A549 (cell line): ENCODE measurements at regions not wholly inside any gene's neighbourhood (a gene's known extent, or its start where the extent isn't known, plus 50 kb on each side); places are given as distances from the start of the nearest gene placed in this dataset.

ENCODE experiments used
- ATAC-seq, 2 experiments: fragments of 200-7000 bp in 1 of 2; fragments of >200 bp in 1 of 2; cut with Nextera tagmentation in 1 of 2; cut with Tn5 transposase in 1 of 2; 3 replicates each; pipeline versions ENCODE4 v1.8.0 to v1.9.1; 2018 to 2020; ENCODE audit warnings: mild to moderate bottlenecking in 1 of 2, moderate library complexity in 1 of 2
- CTCF ChIA-PET: fragments of 300-600 bp; sonication (Branson Sonifier 250); formaldehyde crosslinking; extraction: SDS; loops from one replicate; lab custom pipeline; 2021; ENCODE audit warnings: antibody characterized with exemption, inconsistent platforms; lab: Yijun Ruan, JAX
- POLR2A ChIA-PET: fragments of 350-600 bp; formaldehyde crosslinking; extraction: SDS; loops from one replicate; lab custom pipeline; 2021; ENCODE audit warnings: antibody characterized with exemption, inconsistent platforms; lab: Yijun Ruan, JAX
- DNase-seq, 2 experiments: peaks; one replicate each; pipeline versions ENCODE4 v3.0.0 to v3.0.0-alpha.2; 2011 to 2016; ENCODE audit warnings: low read depth in 1 of 2, low spot score in 1 of 2
- FAIRE-seq: peaks from 2 replicates; lab custom pipeline; 2011; peaks lifted over from hg19 to GRCh38; lab: Jason Lieb, UNC
- H3K27ac ChIP-seq, 2 experiments: fragments of >200 bp; sonication (Bioruptor Twin); formaldehyde crosslinking; 3 replicates each; pipeline ENCODE4 v1.5.1; 2016 to 2017
- H3K4me1 ChIP-seq: fragments of >200 bp; sonication (Bioruptor Twin); formaldehyde crosslinking; 3 replicates; pipeline ENCODE4 v1.6.1; 2016
- H3K4me2 ChIP-seq: fragments of >200 bp; sonication (Bioruptor Twin); formaldehyde crosslinking; 3 replicates; pipeline ENCODE4 v1.6.1; 2016
- H3K4me3 ChIP-seq: fragments of >200 bp; sonication (Bioruptor Twin); formaldehyde crosslinking; 3 replicates; pipeline ENCODE4 v1.5.1; 2016
- H3K9me3 ChIP-seq: fragments of >200 bp; sonication (Bioruptor Twin); formaldehyde crosslinking; 3 replicates; pipeline ENCODE4 v1.6.1; 2016
- ATOH8 ChIP-seq: fragments of 250-450 bp; sonication (Bioruptor Pico); IDR thresholded peaks from 2 replicates; pipeline ENCODE4 v1.5.0; 2020; ENCODE audit warnings: low read depth, mild to moderate bottlenecking, moderate library complexity
- CEBPB ChIP-seq, 2 experiments: fragments of >200 bp in 1 of 2; sonication (Bioruptor Twin) in 1 of 2; formaldehyde crosslinking in 1 of 2; IDR thresholded peaks; 2 replicates each; pipeline ENCODE4 v1.6.1; 2012 to 2016
- CTCF ChIP-seq: fragments of >200 bp; sonication (Bioruptor Twin); formaldehyde crosslinking; IDR thresholded peaks from 3 replicates; pipeline ENCODE4 v1.5.1; 2016
- EHMT2 ChIP-seq: fragments of 200-600 bp; sonication (generic); IDR thresholded peaks from 2 replicates; pipeline ENCODE4 v1.6.1; 2016; ENCODE audit warnings: antibody characterized with exemption, low read depth, mild to moderate bottlenecking, moderate library complexity
- FOSB ChIP-seq: fragments of 250-450 bp; sonication (Bioruptor Pico); IDR thresholded peaks from 2 replicates; pipeline ENCODE4 v1.5.0; 2020; ENCODE audit warnings: mild to moderate bottlenecking, moderate library complexity
- FOSL2 ChIP-seq, 2 experiments: fragments of 450-650 bp in 1 of 2; fragments of >200 bp in 1 of 2; sonication (Bioruptor Twin) in 1 of 2; formaldehyde crosslinking; IDR thresholded peaks; 2 replicates each; pipeline versions ENCODE4 v1.5.0 to v1.6.1; 2016 to 2020; ENCODE audit warnings: mild to moderate bottlenecking in 1 of 2, moderate library complexity in 1 of 2
- FOXS1 ChIP-seq: fragments of 250-450 bp; sonication (Bioruptor Pico); IDR thresholded peaks from 2 replicates; pipeline ENCODE4 v1.5.0; 2020; ENCODE audit warnings: mild to moderate bottlenecking, moderate library complexity
- HDAC2 ChIP-seq: fragments of 200-600 bp; sonication (generic); IDR thresholded peaks from 2 replicates; pipeline ENCODE4 v1.6.1; 2016
- HES2 ChIP-seq: fragments of >200 bp; sonication (Bioruptor Twin); formaldehyde crosslinking; IDR thresholded peaks from 2 replicates; pipeline ENCODE4 v1.6.1; 2016
- HMGXB4 ChIP-seq: fragments of 250-450 bp; sonication (Bioruptor Pico); IDR thresholded peaks from 2 replicates; pipeline ENCODE4 v1.5.0; 2021; ENCODE audit warnings: mild to moderate bottlenecking, moderate library complexity, borderline replicate concordance
- HOXA7 ChIP-seq: fragments of 250-450 bp; sonication (Bioruptor Pico); IDR thresholded peaks from 2 replicates; pipeline ENCODE4 v1.5.0; 2020; ENCODE audit warnings: mild to moderate bottlenecking, moderate library complexity
- HOXB13 ChIP-seq: fragments of 250-450 bp; sonication (Bioruptor Pico); IDR thresholded peaks from 2 replicates; pipeline ENCODE4 v1.5.0; 2020; ENCODE audit warnings: low read depth, mild to moderate bottlenecking, moderate library complexity
- HOXB5 ChIP-seq: fragments of 250-450 bp; sonication (Bioruptor Pico); IDR thresholded peaks from 2 replicates; pipeline ENCODE4 v1.5.0; 2020; ENCODE audit warnings: mild to moderate bottlenecking, moderate library complexity
- JUNB ChIP-seq: fragments of >200 bp; sonication (Bioruptor Twin); formaldehyde crosslinking; IDR thresholded peaks from 2 replicates; pipeline ENCODE4 v1.6.1; 2016
- KDM1A ChIP-seq: fragments of 200-600 bp; sonication (generic); IDR thresholded peaks from 2 replicates; pipeline ENCODE4 v1.6.1; 2016; ENCODE audit warnings: low read depth, mild to moderate bottlenecking
- MAFK ChIP-seq: fragments of 450-650 bp; IDR thresholded peaks from 2 replicates; pipeline ENCODE4 v1.6.1; 2014; ENCODE audit not compliant: partially characterized antibody
- MAZ ChIP-seq: fragments of 150-350 bp; IDR thresholded peaks from 2 replicates; pipeline ENCODE4 v1.6.1; 2014; ENCODE audit warnings: antibody characterized with exemption, low read depth, low read length, borderline replicate concordance
- MYC ChIP-seq: IDR thresholded peaks from 2 replicates; pipeline ENCODE4 v1.6.1; 2012; ENCODE audit warnings: mild to moderate bottlenecking, inconsistent platforms, low read length, improper control_type of control experiment, borderline replicate concordance
- NR3C1 ChIP-seq: fragments of >200 bp; sonication (Bioruptor Twin); formaldehyde crosslinking; IDR thresholded peaks from 3 replicates; pipeline ENCODE4 v1.6.1; 2017
- POLR2A ChIP-seq: IDR thresholded peaks from 2 replicates; pipeline ENCODE4 v1.6.1; 2012; ENCODE audit warnings: mild to moderate bottlenecking, low read length
- RAD21 ChIP-seq, 2 experiments: fragments of >200 bp in 1 of 2; sonication (Bioruptor Twin) in 1 of 2; formaldehyde crosslinking in 1 of 2; IDR thresholded peaks in 1 of 2; conservative IDR thresholded peaks in 1 of 2; 2 replicates in 1 of 2; 3 replicates in 1 of 2; pipeline ENCODE4 v1.6.1; 2012 to 2018; ENCODE audit warnings: inconsistent platforms in 1 of 2
- RARB ChIP-seq: fragments of 250-450 bp; sonication (Bioruptor Pico); IDR thresholded peaks from 2 replicates; pipeline ENCODE4 v1.8.0; 2021; ENCODE audit warnings: mild to moderate bottlenecking, moderate library complexity
- SREBF2 ChIP-seq: fragments of 450-650 bp; IDR thresholded peaks from 2 replicates; pipeline ENCODE4 v1.6.1; 2014; ENCODE audit warnings: mild to moderate bottlenecking, moderate library complexity
- ZC3H11A ChIP-seq: fragments of 450-650 bp; IDR thresholded peaks from 2 replicates; pipeline ENCODE4 v1.6.1; 2014; ENCODE audit warnings: antibody characterized with exemption, mild to moderate bottlenecking
- ZFP36 ChIP-seq: fragments of 450-650 bp; IDR thresholded peaks from 2 replicates; pipeline ENCODE4 v1.6.1; 2014; ENCODE audit warnings: borderline replicate concordance; ENCODE audit not compliant: partially characterized antibody
- WGBS: methylation state at CpG from one replicate; pipeline ENCODE4 v1.1.6; 2017; ENCODE audit errors: missing lambda C conversion rate; 5-methylcytosine and 5-hydroxymethylcytosine counted together
- TF ChIP-seq, protein P1 (sequence below): fragments of >200 bp; sonication (Bioruptor Twin); formaldehyde crosslinking; IDR thresholded peaks from 3 replicates; pipeline ENCODE4 v1.6.1; 2016

DNA sequence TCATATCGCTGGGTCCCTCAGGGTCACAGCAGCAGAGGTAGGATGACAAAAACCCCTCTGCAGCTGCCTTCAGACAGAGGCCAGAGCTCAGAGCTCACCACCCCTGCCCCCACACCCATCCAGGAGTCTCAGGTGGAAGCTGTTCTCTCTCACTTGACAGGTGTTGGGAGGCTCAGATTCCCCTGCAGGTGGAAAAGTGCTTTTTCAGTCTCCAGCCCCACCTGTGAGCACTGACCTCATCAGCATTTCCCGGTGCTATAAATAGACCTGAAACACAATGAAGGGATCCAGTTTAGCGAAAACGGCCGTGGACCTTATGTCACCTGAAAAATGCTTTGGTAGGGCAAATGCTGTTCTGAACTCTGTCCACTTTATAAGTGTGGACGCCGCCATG, 254.9 kb downstream of the NDUFA10 start:
- ATAC-seq (no peak), FAIRE-seq (no peak)
- WGBS: 62% methylated on average over 6 of the region's 7 CpGs
- peaks cover 19% of the 10 kb centered on the region for H3K9me3 ChIP-seq
- H3K4me3 ChIP-seq: no peak overlapping the region
- no peaks in the 10 kb centered on the region for H3K4me1 ChIP-seq
- TF ChIP-seq ZFP36 (no peak), KDM1A (no peak), ZC3H11A (no peak), CTCF (no peak), ATOH8 (CRISPR knock-in tag) (no peak), EHMT2 (no peak), FOSB (CRISPR knock-in tag) (no peak), HOXB5 (CRISPR knock-in tag) (no peak)
- TF ChIP-seq, protein P1, sequence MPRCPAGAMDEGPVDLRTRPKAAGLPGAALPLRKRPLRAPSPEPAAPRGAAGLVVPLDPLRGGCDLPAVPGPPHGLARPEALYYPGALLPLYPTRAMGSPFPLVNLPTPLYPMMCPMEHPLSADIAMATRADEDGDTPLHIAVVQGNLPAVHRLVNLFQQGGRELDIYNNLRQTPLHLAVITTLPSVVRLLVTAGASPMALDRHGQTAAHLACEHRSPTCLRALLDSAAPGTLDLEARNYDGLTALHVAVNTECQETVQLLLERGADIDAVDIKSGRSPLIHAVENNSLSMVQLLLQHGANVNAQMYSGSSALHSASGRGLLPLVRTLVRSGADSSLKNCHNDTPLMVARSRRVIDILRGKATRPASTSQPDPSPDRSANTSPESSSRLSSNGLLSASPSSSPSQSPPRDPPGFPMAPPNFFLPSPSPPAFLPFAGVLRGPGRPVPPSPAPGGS: no peak
- TF ChIP-seq, all 56 proteins: peak for 0
- no peak for DNase-seq
- no peak overlapping the region for H3K4me2 ChIP-seq
- ChIA-PET CTCF (no interaction called here), POLR2A (no interaction called here)
- no peak overlapping the region for H3K27ac ChIP-seq

- Histone ChIP-seq H3K4me1 (no peaks in the 10 kb centered on the region), H3K4me3 (no peak overlapping the region), H3K9me3 (peaks cover 19% of the 10 kb centered on the region), H3K4me2 (no peak overlapping the region), H3K27ac (no peak overlapping the region)
- ChIA-PET CTCF (no interaction called here), POLR2A (no interaction called here)
- ATAC-seq: no peak
- 66% methylated on average over 18 of the region's 18 CpGs for WGBS
- DNase-seq: no peak
- TF ChIP-seq RAD21 (conservative IDR thresholded peaks at IDR 0.05 in 1 of 2, IDR thresholded peaks at IDR 0.05 in 1 of 2) (no peak), HOXA7 (CRISPR knock-in tag) (no peak), RARB (CRISPR knock-in tag) (no peak), NR3C1 (no peak), HOXB5 (CRISPR knock-in tag) (no peak), MYC (no peak), CEBPB (IDR thresholded peaks at IDR 0.05) (no peak), SREBF2 (no peak), MAFK (peak; percentile 9)
- no peak for FAIRE-seq
Observed at GRCh38 chr2:239769554-239770245, 255.4 kb downstream of the NDUFA10 start.

DNA sequence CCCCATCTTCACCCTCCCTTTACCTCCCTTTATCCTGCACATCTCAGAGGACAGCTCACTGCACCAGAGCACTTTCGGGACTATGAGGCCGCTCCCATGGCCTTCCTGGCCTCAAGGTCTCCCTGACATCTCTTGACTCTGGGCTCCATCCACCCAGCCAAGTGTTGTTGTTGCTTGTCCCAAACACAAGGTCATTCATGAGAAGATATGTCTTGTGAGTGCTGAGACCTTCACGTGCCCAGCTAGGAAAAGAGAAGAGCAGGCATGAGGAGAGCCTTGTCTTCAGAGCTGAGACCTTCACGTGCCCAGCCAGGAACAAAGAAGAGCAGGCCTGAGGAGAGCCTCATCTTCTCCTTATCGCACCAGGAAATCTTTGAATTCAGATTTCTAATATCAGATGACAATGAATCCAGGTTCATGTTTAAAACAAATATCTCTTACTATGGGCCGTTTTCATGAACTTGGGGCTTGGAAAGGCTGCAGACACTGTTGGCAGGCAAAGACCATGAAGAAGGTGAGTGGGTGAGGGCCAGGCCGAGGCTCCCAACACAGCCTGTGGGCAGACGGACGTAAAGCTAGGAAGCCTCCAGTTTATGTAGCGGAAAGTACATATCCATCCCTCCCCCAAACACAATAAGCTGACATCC, 256.1 kb downstream of the NDUFA10 start:
- Histone ChIP-seq H3K4me3 (no peak overlapping the region), H3K4me1 (no peaks in the 10 kb centered on the region), H3K27ac (no peak overlapping the region), H3K4me2 (no peak overlapping the region), H3K9me3 (peaks cover 19% of the 10 kb centered on the region)
- 48% methylated on average over 10 of the region's 10 CpGs for WGBS
- FAIRE-seq: no peak
- no peak for DNase-seq
- ChIA-PET POLR2A (no interaction called here), CTCF (no interaction called here)
- ATAC-seq: no peak
- TF ChIP-seq HOXB13 (no peak), HMGXB4 (CRISPR knock-in tag) (no peak), JUNB (no peak), FOXS1 (CRISPR knock-in tag) (no peak), FOSL2 (IDR thresholded peaks at IDR 0.05) (no peak), FOSL2 (CRISPR knock-in tag; IDR thresholded peaks at IDR 0.05) (no peak), MAZ (no peak), KDM1A (no peak), HES2 (no peak), HDAC2 (no peak), SREBF2 (no peak), POLR2A (no peak)
- TF ChIP-seq, protein P1: no peak
